Amniotic stem cell (primary cell): ENCODE measurements at regions not wholly inside any gene's neighbourhood (a gene's known extent, or its start where the extent isn't known, plus 50 kb on each side); places are given as distances from the start of the nearest gene placed in this dataset.
"Not testable (repeated sequence)": the region's sequence is repeated elsewhere in the genome, so short reads cannot be mapped to it uniquely, and the experiment has no call there.

Experiments
- DNase-seq: peaks from one replicate; lab custom pipeline; 2025; lab: John Stamatoyannopoulos, UW

DNA sequence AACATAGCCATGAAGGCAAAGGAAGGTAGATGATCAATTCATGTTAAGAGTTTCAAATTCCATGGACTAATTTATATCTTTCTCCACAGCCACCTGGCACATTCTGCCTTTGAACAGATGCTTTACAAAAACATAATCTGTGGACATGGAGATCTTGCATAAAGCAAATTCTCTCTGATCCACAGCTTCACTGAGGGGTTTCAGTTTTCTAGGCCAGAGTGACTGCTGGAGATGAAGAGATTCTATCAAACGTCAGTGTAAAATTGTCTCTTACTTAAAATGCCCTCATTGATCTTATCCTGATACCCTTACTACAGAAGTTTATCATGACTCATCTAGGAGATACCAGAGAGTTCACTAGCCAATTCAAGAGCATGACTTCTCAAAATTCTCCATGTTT lies 291.6 kb downstream of the DAD1 start:
- DNase-seq, result no peak

DNA sequence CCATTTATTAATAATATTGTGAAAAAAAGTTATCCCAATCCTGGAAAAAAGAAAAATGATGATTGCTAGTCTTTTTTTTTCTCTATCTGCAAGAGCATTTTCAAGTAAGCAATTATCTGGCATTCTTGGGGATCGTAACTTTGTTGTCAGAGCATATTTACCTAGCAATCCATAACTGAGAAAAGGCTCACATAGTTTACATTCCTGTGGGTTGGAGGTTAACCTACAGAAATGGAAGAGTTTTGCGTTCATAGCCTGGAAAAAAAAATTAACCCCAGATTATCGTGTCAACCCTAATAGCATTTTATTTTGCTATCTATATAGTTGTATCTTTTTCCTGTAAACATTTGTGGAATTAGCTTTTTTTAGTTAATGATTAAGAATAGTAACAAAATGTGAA lies 292.3 kb downstream of the DAD1 start:
- no peak for DNase-seq

DNA sequence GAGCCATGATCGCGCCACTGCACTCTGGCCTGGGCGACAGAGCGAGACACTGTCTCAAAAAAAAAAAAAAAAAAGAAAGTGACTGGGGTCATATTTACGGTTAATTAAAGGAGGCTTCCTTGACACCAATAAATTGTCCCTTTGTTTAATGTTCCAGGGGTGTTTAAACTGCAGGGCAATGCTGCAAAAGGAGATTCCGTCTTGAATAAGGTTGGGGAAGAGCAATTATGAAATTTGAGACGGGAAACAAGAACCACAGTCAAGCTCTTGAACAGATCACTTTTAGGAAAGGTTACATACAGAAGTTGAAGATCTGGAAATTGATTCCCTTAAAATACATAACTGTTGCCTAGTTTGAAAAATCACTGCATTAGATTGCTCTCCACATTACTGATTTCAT lies 292.9 kb downstream of the DAD1 start:
- DNase-seq, result no peak

DNA sequence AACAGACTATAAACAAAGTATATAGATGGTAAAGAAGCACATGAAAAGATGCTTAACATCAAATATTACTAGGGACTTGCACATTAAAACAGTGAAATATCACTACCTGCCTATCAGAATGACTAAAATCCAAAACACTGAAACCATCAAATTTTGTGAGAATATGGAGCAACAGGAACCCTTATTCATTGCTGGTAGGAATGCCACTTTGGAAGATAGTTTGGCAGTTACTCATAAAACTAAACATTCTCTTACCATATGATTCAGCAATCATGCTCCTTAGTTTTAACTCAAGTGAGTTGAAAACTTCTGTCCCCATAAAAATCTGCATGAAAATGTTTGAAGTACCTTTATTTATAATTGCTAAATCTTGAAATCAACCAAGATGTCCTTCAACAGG lies 297.6 kb downstream of the DAD1 start:
- DNase-seq, result no peak

DNA sequence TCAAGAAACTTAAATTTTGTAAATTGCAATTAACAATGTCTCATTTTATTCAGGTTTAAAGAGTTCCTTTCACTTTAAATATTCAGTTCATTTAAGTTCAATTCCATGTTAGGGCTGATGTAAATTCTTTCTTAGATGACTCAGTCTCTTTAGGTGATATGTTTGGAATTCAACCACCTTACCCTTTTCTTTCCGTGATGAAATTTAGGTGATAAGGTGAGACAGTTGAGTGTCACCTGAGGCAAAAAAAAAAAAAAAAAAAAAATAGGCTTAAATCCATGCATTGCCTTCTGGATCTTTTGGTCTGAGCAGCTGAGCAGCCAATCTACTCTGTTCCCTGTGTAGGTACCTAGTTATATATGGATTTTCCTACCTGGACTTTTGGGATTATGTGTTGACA lies 299.5 kb downstream of the DAD1 start:
- no peak for DNase-seq

DNA sequence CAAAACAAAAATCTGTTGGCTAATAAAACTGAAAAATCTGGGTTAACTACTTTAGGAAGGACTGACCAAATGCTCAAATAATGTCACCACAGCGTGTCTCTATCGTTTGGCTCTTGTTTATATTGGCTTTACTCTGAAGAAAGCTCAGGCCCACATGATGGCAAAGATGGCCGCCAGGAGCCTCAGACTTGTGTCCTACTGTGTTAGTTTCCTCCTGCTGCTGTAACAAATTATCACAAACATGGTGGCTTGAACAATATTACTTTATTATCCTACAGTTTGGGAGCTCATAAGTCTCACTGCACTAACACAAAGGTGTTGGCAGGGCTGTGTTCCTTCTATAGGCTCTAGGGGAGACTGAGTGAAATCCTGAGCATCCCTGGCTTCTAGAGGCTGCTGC lies 303.0 kb downstream of the DAD1 start:
- no peak for DNase-seq

DNA sequence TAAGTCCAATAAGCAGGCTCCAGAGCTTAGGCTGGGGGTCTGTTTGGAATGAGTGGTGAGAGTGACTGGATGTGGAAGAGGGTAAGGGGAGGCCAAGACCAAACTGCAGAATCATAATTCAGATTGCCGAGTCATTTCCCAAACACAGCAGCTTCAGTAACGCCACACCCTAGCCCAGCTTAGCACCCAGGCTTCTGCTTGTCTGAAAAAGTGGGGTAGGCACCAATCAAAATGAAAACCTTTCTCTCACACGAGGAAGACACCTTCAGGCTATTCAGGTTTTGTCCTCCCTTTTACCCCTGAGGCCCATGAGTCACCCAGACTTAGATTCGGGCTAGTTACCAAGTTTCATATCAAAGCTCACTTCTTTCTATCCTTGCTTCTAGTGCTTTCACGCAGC lies 306.1 kb downstream of the DAD1 start:
- no peak for DNase-seq

DNA sequence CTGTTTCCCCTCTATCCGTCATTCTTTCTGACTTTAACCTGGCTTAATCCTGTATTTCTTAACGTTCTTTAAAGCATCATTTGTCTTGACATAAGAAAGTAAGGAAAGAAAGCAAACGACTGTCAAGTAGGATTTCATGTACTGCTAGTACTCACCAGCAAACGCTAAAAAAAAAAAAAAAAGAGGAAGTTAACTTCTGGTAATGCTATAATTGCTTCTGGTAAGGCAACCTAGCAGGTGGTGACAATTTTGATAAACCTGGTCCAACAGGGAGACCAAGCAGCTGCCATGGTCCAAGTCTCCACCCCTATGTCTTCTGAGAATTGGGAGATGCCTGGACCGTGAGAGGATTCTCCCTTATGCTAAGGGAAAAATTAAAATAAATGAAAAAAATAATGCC lies 306.6 kb downstream of the DAD1 start:
- DNase-seq, result no peak

DNA sequence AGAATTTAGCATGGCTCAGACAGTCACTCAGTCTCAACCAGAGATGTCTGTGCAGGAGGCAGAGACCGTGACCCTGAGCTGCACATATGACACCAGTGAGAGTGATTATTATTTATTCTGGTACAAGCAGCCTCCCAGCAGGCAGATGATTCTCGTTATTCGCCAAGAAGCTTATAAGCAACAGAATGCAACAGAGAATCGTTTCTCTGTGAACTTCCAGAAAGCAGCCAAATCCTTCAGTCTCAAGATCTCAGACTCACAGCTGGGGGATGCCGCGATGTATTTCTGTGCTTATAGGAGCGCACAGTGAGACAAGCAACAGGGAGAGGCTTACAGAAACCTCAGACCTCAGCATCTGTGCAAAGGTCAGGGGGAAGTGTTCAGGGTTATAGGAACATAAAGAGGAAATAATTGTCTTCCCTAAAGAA lies 307.6 kb downstream of the DAD1 start:
- not testable (repeated sequence) for DNase-seq

DNA sequence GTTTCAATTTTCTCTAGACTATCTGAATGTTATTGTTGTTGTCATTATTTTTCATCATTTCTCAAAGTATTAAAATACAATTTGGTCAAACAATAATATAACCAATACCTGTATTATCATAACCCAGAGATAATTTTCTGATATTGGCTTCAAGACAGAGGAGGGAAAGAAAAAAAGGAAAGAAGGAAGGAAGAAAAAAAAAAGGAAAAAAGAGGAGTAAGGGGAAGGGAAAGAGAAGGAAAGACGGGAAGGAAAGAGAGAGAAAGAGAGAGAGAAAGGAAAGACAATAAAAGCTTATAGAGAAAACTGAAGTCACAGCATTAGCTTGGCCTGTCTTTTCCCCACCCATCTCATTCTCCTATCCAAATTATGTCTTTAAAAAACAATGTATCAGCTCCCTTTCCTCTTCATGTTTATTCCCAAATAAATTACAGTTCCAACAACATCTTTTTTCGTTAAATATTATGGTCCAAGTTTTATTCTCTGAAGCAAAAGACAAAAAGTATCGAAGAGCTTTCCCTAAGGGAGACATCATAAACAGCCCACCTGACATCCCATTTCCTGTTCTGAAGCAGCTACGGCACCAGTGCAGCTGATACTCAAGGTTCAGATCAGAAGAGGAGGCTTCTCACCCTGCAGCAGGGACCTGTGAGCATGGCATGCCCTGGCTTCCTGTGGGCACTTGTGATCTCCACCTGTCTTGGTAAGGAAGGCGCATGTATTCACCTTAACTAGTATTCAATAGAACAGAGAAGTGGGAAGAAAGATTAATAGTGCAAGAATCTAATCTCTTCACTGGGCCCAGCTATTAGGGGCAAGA lies 308.3 kb downstream of the DAD1 start:
- DNase-seq, result no peak

DNA sequence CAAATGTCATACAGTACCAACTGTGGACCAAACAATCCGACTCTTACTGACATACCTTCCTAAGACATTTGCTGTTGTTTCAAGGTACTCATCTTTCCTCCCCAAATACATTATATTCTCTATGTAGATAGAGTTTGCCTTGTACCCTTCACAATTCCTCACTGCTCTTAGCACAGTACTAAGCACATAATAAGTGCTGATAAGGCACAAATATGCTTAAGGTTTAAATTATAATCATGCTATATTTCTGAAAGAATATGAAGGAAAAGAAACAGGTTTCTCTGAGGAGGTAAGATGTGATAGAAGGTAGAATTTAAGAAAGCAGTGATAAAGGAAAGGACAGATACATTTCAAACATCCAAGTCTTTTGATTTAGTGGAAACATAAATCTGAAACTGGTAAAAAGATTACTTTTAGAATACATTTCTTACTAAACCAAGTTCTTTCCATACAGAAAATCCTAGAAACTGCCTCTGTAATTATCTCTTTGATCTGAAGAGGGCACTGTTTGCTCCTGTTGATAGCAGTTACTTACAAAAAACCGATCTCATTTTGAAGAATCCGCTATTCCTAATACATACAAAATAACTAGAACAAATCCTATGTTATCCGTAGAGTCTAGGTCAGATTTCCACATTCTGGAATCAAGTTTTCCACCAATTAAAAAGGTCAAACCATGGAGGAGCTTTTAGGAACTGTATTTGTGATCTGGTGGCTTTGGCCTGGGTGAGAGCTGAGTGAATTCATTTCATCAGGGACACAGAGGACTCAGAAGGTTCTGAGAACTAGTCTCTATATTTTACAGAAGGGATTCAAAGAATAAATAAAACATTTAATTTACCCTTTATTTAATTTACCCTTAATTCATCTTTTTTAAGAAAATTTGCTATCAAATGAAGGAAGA lies 311.9 kb downstream of the DAD1 start:
- no peak for DNase-seq

DNA sequence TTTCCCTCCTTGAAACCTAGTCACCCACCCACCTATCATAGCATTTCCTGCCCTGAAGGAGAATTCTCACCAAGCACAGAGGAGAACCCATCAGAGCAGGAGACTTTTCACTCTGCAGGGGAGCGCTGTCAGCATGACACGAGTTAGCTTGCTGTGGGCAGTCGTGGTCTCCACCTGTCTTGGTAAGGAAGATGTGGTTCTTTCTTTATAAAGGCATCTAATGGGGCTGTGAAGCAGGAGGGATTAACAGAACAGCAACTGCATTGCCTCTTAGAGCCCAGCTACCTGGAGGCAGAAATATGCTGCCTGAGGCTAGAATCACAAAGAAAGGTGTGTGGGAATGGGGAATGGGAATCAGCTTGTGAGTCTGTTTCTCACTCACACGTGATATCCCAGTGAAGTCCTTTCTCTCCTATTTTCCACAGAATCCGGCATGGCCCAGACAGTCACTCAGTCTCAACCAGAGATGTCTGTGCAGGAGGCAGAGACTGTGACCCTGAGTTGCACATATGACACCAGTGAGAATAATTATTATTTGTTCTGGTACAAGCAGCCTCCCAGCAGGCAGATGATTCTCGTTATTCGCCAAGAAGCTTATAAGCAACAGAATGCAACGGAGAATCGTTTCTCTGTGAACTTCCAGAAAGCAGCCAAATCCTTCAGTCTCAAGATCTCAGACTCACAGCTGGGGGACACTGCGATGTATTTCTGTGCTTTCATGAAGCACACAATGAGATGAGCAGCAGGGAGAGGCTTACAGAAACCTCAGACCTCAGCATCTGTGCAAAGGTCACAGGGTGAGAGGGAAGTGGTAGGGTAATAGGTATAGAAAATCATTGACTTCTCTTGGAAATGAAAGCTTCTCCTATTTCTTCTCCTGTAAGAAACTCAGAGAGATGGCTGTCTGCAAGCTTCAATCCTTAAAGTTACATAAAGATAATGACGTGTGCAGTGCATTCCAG lies 316.9 kb downstream of the DAD1 start:
- no peak for DNase-seq

DNA sequence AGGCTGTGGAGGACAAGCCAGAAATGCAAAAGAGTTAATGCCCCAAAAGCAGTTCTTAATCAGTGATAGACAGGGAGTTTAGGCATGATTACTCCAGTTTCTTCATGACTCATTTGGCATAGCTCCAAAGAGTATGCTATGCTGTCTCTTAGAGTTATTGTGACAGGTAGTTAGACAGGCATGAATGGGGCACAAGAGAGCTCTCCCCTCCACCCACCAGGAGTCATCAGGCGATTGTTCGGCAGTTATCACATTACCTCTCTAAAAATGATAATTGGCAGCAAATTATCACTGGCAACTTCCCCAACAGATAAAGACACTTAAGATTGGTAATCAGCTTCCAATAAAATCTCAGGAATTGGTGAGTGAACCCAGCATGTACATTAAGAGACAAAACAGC lies 320.1 kb downstream of the DAD1 start:
- no peak for DNase-seq

DNA sequence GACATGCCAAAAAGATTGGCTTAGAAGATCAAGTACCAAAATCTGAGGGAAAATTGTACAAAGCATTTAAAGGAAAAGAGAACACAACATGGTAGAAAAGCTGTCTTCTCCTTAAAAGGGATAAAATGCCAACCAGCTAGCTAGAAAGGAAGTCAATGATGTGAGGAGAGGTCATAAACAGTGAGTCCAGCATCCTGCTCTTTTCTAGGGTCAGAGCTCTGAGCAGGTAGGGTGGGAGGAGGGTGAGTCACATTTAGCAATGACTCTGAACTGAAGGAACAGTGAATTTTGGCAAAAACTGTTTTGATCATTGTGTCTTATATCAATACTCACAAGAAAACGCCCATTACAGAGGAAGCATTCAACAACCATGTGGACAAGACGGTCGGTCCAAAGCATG lies 322.3 kb downstream of the DAD1 start:
- no peak for DNase-seq

DNA sequence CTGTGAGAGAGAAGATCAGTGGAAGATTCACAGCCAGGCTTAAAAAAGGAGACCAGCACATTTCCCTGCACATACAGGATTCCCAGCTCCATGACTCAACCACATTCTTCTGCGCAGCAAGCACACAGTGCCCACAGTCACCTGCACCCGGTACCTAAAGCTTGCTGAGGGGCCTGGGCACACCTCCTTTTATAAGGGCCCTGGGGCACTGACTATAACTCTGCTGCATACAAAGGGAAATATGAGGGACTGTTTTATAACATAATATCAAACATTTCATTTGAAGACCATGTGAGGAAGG lies 322.9 kb downstream of the DAD1 start:
- no peak for DNase-seq

DNA sequence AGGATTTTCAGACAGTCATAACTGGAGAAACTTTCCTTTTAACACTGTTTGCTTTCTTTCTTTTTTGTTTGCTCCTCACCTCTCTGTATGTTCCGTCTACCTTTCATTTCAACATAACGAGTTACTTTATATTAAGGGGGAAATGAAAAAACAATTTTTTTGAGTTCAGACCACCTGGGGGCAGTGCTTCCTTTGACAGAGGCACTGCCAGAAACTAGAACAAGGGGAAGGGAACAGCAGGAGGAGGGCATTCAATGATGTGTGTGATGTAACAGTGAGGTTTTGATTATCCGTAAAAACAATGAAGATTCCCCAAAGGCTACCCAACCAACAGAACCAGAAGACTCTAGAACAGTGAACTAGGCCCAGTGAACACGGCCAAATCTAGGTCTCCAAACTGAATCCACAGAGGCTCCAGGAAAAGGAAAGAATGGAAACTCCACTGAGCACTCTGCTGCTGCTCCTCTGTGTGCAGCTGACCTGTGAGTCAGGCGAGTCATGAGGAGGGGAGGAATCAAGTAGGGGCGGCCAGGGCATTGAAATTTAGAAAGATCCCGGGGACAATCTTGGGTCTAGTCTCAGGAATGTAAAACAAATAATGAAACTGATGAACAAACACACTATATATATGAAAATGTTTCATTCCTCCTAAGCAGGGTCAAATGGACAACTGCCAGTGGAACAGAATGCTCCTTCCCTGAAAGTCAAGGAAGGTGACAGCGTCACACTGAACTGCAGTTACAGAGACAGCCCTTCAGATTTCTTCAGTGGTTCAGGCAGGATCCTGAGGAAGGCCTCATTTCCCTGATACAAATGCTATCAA lies 323.5 kb downstream of the DAD1 start:
- DNase-seq, result no peak

DNA sequence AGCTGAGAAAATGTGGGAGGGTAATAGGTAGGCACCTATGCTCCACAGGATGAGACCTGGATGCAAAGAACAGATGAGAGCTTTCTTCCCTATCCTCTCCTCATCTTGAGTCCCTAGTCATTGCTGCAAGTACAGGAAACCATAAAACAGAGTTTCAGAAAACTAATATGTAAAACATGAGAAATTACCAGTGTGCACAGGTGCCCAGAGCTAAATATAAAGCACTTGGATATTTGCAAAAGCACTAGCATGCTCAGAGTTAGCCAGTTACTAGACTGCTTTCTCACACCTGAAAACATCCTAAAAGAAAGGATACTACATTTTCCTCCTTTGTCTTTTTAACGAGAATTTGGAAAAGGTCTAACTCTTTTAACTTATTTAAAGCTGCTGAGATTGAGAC lies 324.3 kb downstream of the DAD1 start:
- no peak for DNase-seq

DNA sequence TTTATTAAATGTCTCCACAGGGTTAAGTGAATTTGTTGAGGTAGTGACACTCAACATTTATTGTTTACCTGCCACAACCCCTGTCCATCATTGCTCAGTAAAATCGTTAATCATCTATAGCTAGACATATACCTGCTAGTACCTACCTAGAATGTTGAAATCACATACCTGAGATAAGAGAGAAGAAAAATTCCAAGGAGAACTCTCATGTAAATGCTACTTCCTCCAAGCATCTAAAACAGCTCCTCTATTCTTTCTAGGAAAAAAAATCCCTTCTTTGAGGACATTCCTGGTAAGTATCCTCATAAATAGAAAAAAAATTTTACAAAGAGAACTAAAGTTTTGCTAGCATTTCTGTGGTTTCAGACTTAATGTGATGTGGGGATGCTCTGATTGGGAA lies 325.1 kb downstream of the DAD1 start:
- no peak for DNase-seq

DNA sequence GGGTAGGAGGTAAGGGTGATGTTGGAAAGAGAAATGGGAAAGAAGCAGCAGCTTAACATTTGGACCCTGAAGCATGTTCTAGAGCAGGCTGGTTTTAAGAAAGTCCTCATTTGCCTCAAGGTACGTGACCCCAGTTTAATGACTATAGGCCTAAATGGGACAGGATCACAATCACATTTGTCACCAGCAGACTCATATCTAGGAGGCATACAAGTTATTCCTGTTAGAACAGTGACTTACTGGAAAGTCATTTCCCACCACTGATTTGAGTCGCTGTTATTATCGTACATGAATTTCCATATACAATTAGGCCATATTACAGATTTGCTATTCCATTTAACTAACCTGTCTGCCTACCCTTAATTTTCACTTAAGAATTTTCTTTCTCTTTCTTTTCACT lies 326.1 kb downstream of the DAD1 start:
- DNase-seq, result no peak

DNA sequence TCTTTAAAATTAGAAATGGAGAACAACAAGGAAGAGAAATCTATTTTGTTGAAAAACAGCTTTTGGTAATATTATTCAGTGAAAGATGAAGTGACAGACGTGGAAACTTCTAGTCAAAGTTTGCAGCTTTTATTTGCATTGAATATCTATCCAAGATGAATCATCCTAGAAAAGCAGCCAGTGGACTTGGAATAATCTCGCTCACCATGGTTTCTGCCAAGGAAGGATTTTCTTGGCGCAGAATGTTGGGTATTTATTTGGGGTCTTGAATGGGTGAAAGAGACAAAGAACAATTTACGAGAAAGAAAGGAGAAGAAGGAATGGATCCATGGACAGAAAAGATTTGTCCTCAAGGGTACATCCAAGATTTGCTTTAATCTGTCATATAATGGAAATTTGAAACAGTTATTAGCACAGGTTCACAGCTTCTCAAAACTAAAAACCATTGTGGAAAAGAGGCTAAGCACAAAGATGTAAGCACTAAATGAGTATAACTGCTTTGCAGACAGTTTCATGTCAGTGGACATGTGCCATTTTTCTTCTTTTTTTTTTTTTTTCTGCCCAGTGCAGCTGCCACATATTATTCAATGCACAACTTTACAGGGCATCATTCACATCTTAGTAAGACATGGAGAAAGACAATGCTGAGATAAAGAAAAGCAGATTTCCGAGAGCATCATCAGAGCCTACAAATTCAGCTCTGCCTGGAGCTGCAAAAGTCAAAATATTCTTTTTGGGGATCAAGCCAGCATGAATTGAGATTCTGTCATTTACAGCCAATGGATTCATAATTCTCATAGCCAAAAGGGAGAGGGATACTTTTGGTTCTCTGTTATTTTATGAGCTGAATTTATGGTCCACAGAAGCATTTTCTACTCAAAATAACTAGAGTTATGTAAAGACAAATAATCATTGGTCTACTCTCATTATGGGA lies 333.7 kb downstream of the DAD1 start:
- DNase-seq, result no peak
